ENCODE measurements at regions not wholly inside any gene's neighbourhood (a gene's known extent, or its start where the extent isn't known, plus 50 kb on each side); places are given as distances from the start of the nearest gene placed in this dataset.

GRCh38 chr11:134529212-134530096 is 117.4 kb upstream of the B3GAT1 start:
- TF ChIP-seq POLR2AphosphoS5 (IDR thresholded peaks at IDR 0.05; ENCODE audit: insufficient read depth in 1 of 2, low read depth in 1 of 2) (no peak), CTCF (IDR thresholded peaks at IDR 0.05) (no peak), POLR2A (IDR thresholded peaks at IDR 0.05) (no peak)
